RWPE1 (cell line): ENCODE measurements at regions not wholly inside any gene's neighbourhood (a gene's known extent, or its start where the extent isn't known, plus 50 kb on each side); places are given as distances from the start of the nearest gene placed in this dataset.
"Not testable (repeated sequence)": the region's sequence is repeated elsewhere in the genome, so short reads cannot be mapped to it uniquely, and the experiment has no call there.

Experiments used
- CTCF ChIA-PET: fragments of 350-600 bp; sonication (Branson Sonifier 250); formaldehyde crosslinking; extraction: SDS; loops from one replicate; lab custom pipeline; 2021; lab: Yijun Ruan, JAX
- POLR2A ChIA-PET: fragments of 400-600 bp; formaldehyde crosslinking; extraction: SDS; loops from one replicate; lab custom pipeline; 2020; ENCODE audit warnings: antibody characterized with exemption; ENCODE audit not compliant: low non-redundant PET; lab: Yijun Ruan, JAX
- DNase-seq: peaks from one replicate; pipeline ENCODE4 v3.0.0; 2012; ENCODE audit warnings: low spot score
- H3K27ac ChIP-seq: fragments of 450-650 bp; 2 replicates; pipeline ENCODE4 v1.5.1; 2017
- CTCF ChIP-seq: fragments of 450-650 bp; conservative IDR thresholded peaks from 2 replicates; pipeline ENCODE4 v1.5.1; 2017; ENCODE audit warnings: low read depth, mild to moderate bottlenecking

GRCh38 chr11:42812960-42813359, 498.8 kb upstream of the API5 start:
- ChIA-PET CTCF (interaction anchor here (0.6 to 0.7 kb wide), 2 partner anchors 28 to 46 kb away, joined by 3 to 10 read pairs; no protein-coding TSS in a partner anchor), POLR2A (no interaction called here)
- TF ChIP-seq CTCF = no peak
- DNase-seq = no peak
- no peak overlapping the region for H3K27ac ChIP-seq

- H3K27ac ChIP-seq = no peak overlapping the region
- POLR2A ChIA-PET = no interaction called here
- CTCF ChIA-PET = interaction anchor here (0.6 kb wide), 1 partner anchor 24 kb away, joined by 4 read pairs; no protein-coding TSS in a partner anchor
- no peak for TF ChIP-seq CTCF
- no peak for DNase-seq
Observed at GRCh38 chr11:42816471-42816870, 495.3 kb upstream of the API5 start.

- no peak overlapping the region for H3K27ac ChIP-seq
- DNase-seq = no peak
- POLR2A ChIA-PET = no interaction called here
- CTCF ChIA-PET = no interaction called here
- no peak for TF ChIP-seq CTCF
Observed at GRCh38 chr11:42819126-42819525, 492.7 kb upstream of the API5 start.

GRCh38 chr11:42822188-42822587, 489.6 kb upstream of the API5 start:
- CTCF ChIA-PET, POLR2A ChIA-PET, DNase-seq, H3K27ac ChIP-seq: not testable (repeated sequence)

- no peak overlapping the region for H3K27ac ChIP-seq
- TF ChIP-seq CTCF = no peak
- no peak for DNase-seq
- ChIA-PET POLR2A (no interaction called here), CTCF (no interaction called here)
Observed at GRCh38 chr11:42823546-42823945, 488.2 kb upstream of the API5 start.

GRCh38 chr11:42824067-42824466, 487.7 kb upstream of the API5 start:
- POLR2A ChIA-PET = no interaction called here

More at GRCh38 chr11:42824067-42824466, 487.7 kb upstream of the API5 start:
- no peak for DNase-seq
- CTCF ChIA-PET = no interaction called here
- no peak for TF ChIP-seq CTCF
- no peak overlapping the region for H3K27ac ChIP-seq
